PFSK-1 (cell line): ENCODE measurements at regions not wholly inside any gene's neighbourhood (a gene's known extent, or its start where the extent isn't known, plus 50 kb on each side); places are given as distances from the start of the nearest gene placed in this dataset.

Source experiments
- FOXP2 ChIP-seq: optimal IDR thresholded peaks from 2 replicates; pipeline ENCODE3; 2011; ENCODE audit warnings: borderline replicate concordance, control low read depth, inconsistent platforms; ENCODE audit not compliant: insufficient read depth; ENCODE audit errors: extremely low read length, extremely low read depth
- POLR2AphosphoS5 ChIP-seq: IDR thresholded peaks from 2 replicates; pipeline ENCODE4 v1.6.1; 2012; ENCODE audit warnings: low read depth, mild to moderate bottlenecking, control low read depth, low read length, moderate library complexity
- SIN3A ChIP-seq: IDR thresholded peaks from 2 replicates; pipeline ENCODE4 v1.6.1; 2012; ENCODE audit warnings: mild to moderate bottlenecking, low read length, moderate library complexity, borderline replicate concordance; ENCODE audit not compliant: insufficient read depth
- TAF1 ChIP-seq: IDR thresholded peaks from 2 replicates; pipeline ENCODE4 v1.6.1; 2012; ENCODE audit warnings: low read length, control low read depth, borderline replicate concordance; ENCODE audit not compliant: insufficient read depth
- TF ChIP-seq, protein P1 (sequence below), 2 experiments: IDR thresholded peaks; 2 replicates each; pipeline versions ENCODE4 v1.6.1 to v1.8.0; 2011 to 2012; ENCODE audit warnings: low read depth in 2 of 2, low read length in 2 of 2, control low read depth in 1 of 2, inconsistent platforms in 1 of 2, mild to moderate bottlenecking in 1 of 2, moderate library complexity in 1 of 2; ENCODE audit not compliant: insufficient read depth in 1 of 2

DNA sequence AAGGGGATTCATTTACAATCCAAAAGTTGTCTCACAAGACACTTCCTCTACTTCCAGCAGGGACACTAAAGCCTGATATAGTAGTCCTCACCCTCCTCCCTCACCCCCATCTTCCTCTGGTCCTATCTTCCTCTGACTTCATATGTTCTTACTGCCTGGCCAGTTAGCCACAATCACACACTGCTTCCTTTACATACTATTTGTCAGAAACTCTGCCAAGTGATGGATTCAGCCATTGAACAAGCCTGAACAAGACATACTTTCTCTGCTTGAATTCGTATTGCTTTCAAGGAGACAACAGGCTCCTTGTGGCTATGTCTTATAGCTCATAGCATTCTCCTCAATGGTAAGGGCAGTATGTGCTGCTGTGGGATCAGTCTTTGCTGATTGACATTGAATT is 672.2 kb downstream of the BCL11A start:
- TF ChIP-seq TAF1 (no peak), SIN3A (no peak), POLR2AphosphoS5 (no peak), FOXP2 (no peak)
- TF ChIP-seq, protein P1, sequence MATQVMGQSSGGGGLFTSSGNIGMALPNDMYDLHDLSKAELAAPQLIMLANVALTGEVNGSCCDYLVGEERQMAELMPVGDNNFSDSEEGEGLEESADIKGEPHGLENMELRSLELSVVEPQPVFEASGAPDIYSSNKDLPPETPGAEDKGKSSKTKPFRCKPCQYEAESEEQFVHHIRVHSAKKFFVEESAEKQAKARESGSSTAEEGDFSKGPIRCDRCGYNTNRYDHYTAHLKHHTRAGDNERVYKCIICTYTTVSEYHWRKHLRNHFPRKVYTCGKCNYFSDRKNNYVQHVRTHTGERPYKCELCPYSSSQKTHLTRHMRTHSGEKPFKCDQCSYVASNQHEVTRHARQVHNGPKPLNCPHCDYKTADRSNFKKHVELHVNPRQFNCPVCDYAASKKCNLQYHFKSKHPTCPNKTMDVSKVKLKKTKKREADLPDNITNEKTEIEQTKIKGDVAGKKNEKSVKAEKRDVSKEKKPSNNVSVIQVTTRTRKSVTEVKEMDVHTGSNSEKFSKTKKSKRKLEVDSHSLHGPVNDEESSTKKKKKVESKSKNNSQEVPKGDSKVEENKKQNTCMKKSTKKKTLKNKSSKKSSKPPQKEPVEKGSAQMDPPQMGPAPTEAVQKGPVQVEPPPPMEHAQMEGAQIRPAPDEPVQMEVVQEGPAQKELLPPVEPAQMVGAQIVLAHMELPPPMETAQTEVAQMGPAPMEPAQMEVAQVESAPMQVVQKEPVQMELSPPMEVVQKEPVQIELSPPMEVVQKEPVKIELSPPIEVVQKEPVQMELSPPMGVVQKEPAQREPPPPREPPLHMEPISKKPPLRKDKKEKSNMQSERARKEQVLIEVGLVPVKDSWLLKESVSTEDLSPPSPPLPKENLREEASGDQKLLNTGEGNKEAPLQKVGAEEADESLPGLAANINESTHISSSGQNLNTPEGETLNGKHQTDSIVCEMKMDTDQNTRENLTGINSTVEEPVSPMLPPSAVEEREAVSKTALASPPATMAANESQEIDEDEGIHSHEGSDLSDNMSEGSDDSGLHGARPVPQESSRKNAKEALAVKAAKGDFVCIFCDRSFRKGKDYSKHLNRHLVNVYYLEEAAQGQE (IDR thresholded peaks at IDR 0.05; ENCODE audit: insufficient read depth in 1 of 2, low read depth in 2 of 2, low read length in 2 of 2), result no peak

DNA sequence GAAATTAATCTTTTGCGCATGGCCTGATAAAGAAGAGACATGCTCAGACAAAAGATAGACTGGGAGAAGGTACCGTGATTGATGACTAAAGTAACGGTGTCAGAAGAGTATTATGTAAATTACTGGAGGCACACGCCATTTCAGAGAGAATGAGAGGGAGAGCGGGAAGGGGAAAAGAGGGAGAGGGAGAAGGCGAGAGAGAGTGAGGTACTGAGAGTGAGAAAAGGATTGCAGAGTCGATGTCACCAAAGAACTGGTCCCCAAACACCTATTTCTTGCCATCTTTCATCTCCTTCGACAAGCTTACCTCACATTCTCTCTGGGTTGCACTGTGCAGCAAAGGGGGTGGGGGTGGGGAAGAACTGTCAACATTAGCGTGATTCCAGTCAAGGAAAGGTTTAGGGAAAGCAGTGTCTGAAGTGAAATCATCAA is 673.7 kb downstream of the BCL11A start:
- no peak for TF ChIP-seq FOXP2
- TF ChIP-seq POLR2AphosphoS5, result no peak
- TF ChIP-seq, protein P1 (IDR thresholded peaks at IDR 0.05; ENCODE audit: insufficient read depth in 1 of 2, low read depth in 2 of 2, low read length in 2 of 2), result no peak
- no peak for TF ChIP-seq SIN3A
- no peak for TF ChIP-seq TAF1

DNA sequence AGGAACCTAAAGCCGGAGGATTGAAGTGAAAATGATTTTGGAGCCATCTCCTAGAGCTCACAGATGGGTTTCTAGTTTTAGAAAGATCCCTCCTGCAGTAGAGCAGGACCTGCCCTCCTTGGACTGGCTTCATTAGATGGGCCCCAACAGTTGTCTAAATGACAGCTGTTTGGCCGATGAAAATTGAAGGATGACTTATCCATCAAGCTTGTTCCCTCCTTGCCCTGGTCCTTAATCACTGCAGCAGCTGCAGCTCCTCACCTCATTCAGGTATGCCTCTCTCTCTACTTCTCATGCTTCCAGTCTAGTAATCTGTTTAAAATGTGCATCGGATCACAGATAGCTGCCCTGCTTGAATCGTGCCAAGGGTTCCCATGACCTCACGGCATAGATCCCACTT is 677.6 kb downstream of the BCL11A start:
- TF ChIP-seq SIN3A (no peak), FOXP2 (no peak), TAF1 (no peak), POLR2AphosphoS5 (no peak)
- TF ChIP-seq, protein P1 (IDR thresholded peaks at IDR 0.05; ENCODE audit: insufficient read depth in 1 of 2, low read depth in 2 of 2, low read length in 2 of 2), result no peak

DNA sequence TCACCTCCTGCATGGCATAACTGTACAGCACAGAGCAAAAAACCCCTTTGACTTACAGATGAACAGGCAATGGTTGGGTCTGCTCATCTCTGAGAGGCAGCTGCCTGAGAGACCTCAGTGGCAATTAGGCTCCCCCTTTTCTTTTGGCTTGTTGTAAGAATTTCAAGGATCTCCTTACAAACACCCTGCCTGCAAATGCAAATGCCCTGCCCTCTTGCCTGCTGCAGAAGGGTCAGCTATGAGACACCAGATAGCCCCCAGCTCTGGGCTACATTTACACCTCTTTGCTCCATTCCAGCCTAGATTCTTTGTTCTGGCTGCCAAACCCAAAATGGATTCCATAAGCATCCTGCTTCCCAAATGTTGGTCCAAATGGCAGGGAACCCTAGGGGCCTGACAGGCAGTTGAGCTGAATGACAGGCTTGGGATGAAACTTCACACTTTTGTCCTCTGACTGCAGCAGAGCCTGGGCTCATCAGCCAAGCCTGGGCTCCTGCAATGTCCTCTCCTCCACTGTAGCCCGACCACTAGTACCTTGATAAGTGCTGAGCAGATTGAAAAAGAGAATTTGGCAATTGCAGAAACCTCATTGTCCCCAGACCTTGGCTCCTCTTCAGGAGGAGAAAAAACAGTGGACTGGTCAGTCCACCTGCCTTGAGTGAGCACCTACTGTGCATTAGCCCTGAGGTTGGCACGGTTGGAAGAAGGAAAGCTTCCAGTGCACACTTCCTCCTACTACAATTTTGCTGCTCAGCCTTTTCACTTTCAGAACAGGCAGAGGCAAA is 678.3 kb downstream of the BCL11A start:
- TF ChIP-seq, protein P1 (IDR thresholded peaks at IDR 0.05; ENCODE audit: insufficient read depth in 1 of 2, low read depth in 2 of 2, low read length in 2 of 2), result no peak
- no peak for TF ChIP-seq FOXP2
- TF ChIP-seq SIN3A, result no peak
- no peak for TF ChIP-seq TAF1
- TF ChIP-seq POLR2AphosphoS5, result no peak

DNA sequence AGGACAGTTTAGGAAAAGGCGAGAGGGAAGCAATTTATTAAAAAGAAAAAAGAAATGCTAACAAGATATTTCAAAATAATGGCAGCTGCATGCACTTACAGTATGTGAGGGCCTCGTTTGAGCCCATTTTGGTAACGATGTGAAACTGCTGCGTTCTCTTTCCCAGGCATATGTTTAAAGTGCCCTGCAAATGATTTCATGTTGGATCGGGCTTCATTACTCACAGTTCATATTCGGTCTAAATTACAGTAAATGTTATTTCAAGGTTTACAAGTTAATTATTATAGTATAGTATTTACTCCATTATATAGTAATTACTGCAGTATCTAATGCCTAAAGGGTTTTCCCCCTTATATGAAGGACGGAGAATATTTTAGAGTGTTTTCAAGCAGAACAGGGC is 679.1 kb downstream of the BCL11A start:
- no peak for TF ChIP-seq SIN3A
- TF ChIP-seq, protein P1 (IDR thresholded peaks at IDR 0.05; ENCODE audit: insufficient read depth in 1 of 2, low read depth in 2 of 2, low read length in 2 of 2), result no peak
- TF ChIP-seq FOXP2, result no peak
- no peak for TF ChIP-seq POLR2AphosphoS5
- no peak for TF ChIP-seq TAF1
